SKM-1 (cell line): ENCODE measurements at regions not wholly inside any gene's neighbourhood (a gene's known extent, or its start where the extent isn't known, plus 50 kb on each side); places are given as distances from the start of the nearest gene placed in this dataset.
A peak's percentile ranks its signal among the peaks of the same experiment; 100 is the strongest.

Experiments used
- DNase-seq: peaks from one replicate; lab custom pipeline; 2025; ENCODE audit not compliant: unreplicated experiment; lab: John Stamatoyannopoulos, UW

DNA sequence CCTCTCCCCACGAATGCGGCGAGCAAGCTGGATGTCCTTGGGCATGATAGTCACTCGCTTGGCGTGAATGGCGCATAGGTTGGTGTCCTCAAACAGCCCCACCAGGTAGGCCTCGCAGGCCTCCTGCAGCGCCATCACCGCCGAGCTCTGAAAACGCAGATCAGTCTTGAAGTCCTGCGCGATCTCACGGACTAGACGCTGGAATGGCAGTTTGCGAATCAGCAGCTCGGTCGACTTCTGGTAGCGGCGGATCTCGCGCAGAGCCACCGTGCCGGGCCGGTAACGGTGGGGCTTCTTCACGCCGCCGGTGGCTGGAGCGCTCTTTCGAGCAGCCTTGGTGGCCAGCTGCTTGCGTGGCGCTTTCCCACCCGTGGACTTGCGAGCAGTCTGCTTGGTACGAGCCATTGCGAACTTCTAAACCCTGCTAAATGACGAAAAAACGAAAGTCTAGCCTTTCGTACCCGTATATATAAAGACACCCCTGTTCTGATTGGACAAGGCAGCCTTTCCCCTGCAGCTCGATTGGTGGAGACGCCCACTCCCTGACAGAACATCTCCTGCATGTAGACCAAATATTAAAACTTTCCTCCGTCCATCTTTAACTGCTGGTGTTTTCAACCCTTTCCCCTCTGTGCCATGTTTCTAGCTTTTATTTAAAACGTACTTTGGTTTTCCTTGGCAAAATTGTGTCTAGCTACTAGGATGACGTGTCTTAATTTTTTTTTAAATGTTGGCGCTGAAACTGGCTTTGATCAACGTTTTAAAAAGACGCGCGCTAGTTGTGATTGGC lies 109.8 kb downstream of the HFE start:
- DNase-seq = peak; percentile 95

DNA sequence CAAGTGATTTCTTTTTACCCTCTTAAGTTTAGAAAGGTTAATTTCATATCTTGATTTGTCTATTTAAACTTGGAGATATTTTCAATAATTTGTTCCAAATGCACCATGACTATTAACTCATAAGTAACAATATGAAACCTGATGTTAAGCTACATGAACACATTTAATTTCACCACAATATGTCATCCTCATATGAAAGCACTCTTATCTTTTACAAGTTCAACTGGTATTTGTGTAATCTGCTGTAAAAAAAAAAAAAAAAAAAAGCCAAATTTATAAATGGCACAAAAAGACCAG lies 110.4 kb downstream of the HFE start:
- no peak for DNase-seq

DNA sequence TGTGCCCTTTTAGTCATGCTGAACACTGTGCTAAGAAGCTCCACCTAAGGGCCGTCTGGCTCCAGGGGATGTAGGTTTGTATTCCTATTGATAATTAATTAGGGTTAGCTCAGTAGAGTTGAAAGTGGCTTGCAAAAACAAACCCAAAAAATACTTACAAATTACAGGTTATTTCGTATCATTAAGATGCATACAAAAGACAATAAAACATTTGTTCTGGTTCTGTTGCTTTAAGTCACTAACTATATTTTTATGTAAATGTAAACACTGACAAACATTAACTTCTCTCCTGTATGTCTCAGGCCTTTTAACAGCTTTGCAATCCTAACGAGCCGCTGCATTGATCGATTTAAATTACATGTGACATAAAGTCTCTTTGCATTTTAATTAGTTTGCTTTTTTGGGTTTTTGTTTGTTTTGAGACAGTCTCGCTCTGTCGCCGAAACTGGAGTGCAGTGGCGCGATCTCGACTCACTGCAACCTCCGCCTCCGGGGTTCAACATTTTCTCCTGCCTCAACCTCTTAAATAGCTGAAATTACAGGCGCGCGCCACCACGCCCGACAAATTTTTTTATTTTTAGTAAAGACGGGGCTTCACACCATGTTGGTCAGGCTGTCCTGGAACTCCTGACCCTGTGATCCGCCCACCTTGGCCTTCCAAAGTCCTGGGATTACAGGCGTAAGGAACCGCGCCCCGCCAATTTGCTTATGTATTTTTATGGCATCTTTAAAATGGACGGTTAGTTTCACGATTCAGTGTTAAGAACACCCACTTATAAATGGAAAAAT lies 110.9 kb downstream of the HFE start:
- DNase-seq = no peak

DNA sequence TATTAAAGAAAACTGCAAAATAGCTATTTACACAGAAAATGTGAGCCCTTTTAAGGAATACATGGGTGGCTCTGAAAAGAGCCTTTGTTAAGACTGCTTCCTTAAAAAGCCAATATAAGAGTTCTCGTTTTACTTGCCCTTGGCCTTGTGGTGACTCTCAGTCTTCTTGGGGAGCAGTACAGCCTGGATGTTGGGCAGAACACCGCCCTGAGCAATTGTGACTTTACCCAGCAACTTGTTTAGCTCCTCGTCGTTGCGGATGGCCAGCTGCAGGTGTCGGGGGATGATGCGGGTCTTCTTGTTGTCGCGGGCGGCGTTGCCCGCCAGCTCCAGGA lies 111.5 kb downstream of the HFE start:
- DNase-seq = no peak

DNA sequence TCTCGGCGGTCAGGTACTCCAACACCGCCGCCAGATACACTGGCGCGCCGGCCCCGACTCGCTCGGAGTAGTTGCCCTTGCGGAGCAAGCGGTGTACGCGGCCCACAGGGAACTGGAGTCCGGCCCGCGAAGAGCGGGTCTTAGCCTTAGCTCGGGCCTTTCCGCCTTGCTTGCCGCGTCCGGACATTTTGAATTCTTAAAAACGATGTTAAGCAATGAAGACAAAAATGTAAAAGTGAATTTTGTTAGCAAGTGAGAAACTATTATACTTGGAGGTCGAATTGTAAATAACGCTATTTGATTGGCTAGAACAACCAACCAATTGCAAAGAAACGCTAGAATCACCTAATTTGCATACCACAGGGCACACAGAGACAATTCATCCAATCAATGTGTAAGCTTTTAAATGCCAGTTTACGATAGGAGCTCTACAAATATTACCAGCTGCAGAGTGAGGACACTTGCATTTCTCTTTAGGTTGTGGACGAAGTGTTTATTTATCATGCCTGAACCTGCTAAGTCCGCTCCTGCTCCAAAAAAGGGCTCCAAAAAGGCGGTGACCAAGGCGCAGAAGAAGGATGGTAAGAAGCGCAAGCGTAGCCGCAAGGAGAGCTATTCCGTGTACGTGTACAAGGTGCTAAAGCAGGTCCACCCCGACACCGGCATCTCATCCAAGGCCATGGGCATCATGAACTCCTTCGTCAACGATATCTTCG lies 112.0 kb downstream of the HFE start:
- DNase-seq = peak; percentile 92

DNA sequence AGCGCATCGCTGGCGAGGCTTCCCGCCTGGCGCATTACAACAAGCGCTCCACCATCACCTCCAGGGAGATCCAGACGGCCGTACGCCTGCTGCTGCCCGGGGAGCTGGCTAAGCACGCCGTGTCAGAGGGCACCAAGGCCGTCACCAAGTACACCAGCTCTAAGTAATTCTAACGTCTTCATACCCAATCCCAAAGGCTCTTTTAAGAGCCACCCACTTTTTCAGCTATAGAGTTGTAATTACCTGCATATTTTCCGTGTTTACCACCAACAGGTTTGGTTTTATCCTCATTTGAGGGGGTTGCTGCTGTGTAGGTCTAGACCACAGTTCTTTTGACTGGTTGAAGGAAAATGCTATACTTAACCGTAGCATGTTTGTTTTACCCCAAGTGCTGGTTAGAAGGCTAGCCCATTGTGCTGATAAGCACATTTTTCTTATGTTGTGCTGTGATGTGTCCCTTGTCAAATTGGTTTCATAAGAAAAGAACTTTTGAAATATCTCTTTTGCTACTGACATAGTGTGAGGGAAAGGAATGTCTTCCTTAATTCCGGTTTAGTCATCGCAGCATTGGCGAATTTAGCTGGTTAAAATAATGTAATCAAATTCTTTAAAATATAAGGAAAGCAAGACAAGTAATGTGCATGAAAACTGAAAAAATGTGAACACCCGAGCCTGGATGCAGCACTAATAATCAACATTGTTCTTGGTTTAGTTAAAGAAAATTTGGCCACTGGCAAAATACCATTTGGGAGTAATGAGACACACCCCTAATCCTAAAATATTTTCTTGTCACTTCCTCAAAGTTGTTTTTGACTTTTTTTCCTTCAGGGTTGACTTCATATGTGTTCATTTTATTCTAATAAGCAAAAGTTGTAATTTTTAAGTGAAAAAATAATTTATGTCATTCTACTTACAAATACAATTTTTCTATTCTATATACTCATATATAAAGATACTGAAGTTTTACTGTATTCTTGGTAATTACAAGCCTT lies 112.8 kb downstream of the HFE start:
- DNase-seq = no peak

DNA sequence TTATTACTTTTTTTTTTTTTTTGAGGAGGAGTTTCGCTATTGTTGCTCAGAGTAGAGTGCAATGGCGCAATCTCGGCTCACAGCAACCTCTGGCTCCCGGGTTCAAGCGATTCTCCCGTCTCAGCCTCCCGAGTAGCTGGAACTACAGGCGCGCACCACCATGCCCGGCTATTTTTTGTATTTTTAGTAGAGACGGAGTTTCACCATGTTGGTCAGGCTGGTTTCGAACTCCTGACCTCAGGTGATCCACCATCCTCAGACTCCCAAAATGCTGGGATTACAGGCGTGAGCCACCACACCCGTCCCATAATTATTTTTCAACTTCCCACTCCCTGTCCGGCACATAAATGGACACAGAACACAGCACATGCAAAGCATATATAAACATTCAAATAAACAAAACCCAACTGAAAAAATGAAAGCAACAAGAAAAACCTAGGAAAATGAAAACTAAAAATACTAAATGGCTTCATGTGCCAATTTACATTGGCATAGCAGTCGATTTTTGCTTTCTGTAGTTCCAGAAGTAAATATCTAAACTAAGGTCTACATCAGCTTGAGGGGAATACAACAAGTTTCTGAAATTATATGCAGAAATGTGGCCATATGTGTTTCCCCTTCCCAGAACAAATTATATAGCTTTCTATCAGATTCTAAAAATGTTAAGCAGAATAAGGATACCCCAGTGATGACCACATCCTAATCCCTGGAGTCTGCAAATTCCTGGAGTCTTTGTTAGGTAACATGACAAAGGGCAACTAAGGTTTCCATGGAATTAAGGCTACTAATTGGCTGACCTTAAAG lies 113.9 kb downstream of the HFE start:
- no peak for DNase-seq

DNA sequence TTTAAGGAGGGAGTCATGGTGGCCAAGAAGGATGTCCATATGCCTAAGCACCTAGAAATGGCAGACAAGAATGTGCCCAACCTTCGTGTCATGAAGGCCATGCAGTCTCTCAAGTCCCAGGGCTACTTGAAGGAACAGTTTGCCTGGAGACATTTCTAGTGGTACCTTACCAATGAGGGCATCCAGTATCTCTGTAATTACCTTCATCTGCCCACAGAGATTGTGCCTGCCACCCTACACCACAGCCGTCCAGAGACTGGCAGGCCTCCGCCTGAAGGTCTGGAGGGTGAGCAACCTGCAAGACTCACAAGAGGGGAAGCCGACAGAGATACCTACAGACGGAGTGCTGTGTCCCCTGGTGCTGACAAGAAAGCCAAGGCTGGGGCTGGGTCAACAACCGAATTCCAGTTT lies 115.0 kb downstream of the HFE start:
- DNase-seq = no peak

DNA sequence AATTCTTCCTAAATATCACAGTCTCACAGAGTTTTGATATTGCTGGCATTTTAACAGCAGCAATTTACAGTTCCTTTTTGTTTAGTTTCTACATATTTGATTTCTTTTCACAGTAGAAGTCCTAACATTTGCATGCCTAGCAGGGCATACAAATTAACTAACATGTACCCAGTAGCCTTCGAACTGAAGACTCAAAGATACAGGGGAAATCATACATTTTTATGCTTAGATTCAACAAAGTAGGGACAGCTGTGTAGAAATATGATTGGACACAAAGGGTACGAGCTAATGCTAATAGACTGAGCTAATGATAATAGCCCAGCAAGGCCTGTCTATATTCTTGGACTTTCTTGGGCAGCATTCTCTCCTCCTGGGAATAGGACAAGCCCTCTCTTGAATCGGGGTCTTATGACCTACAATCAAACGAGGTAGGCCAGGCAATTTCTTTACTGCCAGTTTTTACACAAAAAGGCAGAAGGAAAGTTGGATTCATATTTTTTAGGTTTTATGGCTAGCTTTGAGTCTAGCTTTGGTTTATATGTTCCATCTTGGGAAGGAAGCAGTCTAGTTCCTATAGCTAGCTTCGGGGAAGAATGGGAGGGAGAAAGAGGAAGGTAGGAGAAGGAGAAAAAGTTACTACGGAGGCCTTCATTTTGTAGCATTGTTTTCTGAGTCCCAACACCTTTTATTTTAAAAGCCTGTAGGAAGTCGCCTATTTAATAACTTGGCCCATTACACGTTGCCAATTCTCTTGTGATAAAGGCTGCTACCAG lies 115.8 kb downstream of the HFE start:
- no peak for DNase-seq

DNA sequence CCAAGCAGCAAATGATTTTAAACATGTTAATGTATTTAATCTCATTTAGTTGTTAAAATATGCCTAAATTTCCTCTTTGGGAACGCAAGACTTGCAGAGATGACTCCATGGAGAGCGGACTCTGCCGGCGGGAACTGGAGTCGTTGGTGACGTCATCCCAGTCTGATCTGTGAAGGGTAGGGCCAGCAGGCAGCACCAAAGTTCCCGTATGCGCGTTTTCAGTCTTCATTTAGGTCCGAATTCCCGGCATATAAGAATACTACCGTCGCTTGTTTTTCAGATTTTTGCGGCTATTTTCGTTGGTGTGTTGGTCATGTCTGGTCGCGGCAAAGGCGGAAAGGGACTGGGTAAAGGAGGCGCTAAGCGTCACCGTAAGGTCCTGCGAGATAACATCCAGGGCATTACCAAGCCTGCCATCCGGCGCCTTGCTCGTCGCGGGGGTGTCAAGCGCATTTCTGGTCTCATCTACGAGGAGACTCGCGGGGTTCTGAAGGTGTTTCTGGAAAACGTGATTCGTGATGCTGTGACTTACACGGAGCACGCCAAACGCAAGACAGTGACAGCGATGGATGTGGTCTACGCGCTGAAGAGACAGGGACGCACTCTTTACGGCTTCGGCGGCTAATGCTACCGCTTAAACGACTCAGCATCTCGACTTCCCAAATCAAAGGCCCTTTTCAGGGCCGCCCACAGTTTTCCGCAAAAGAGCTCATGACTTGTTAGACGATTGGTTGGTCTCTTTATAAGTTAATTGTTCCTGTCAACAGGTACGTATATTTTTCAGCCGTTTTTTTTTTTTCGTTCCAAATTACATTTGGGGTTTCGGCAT lies 117.3 kb downstream of the HFE start:
- peak; percentile 93 for DNase-seq

DNA sequence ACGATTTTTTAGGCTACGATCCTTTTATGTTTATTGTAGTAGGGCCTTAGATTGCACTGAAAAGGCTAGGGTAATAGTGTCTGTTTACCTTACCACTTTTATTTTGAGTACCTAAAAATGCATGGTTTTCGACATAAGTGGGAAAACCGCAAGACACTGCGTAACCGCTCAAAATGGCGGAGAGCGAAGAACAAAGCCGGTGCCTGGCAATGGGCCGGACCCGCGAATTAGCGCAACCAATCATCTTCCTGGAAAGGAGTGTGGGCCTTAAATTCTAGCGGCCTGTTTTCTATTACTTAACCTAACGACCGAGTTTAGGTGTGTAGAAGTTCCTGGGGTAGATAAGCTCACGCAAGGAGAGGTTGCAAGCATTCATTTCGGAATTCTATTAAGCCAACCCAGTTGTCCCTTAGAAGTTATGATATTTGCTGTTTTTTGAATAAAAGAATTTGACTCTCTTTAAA lies 118.0 kb downstream of the HFE start:
- peak; percentile 54 for DNase-seq

DNA sequence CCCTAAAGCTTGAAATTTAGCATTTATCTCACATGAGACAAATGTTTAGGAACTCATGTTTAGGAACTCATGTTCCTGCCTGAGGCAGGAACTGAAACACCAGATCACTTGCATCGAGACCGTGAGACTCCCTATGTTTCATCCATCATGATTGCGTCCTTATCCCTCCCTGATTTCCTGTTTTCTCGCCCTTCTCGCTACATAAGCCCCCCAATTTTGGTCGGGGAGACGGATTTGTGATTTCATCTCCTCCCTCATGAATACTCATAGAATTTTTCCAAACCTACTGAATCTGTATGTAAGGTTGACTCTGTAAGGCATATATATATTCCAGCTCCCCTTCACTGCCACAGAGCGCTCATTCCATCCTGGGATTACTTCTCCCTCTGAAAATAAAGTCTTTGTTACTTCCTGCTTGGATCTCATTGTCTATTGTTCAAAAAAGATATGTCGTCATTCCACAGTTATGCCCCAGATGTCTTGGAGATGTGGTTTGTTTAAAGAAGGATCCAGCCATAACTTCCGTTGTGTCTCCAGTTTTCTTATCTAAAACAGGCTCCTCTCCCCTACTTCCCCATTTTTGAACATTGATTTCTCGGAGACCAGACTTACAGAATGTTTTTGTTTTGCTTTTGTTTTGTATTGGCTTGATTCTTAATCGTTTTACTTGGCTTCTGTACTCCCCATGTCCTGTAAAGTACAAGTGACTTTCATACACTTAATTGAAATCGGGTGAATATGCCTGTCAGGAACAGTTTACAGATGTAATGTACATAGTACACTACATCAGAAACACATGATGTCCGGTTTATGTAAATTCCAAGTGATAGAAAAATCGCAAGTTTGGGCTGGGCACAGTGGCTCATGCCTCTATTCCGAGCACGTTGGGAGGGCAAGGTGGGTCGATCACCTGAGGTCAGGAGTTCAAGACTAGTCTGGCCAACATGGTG lies 118.7 kb downstream of the HFE start:
- peak; percentile 70 for DNase-seq

DNA sequence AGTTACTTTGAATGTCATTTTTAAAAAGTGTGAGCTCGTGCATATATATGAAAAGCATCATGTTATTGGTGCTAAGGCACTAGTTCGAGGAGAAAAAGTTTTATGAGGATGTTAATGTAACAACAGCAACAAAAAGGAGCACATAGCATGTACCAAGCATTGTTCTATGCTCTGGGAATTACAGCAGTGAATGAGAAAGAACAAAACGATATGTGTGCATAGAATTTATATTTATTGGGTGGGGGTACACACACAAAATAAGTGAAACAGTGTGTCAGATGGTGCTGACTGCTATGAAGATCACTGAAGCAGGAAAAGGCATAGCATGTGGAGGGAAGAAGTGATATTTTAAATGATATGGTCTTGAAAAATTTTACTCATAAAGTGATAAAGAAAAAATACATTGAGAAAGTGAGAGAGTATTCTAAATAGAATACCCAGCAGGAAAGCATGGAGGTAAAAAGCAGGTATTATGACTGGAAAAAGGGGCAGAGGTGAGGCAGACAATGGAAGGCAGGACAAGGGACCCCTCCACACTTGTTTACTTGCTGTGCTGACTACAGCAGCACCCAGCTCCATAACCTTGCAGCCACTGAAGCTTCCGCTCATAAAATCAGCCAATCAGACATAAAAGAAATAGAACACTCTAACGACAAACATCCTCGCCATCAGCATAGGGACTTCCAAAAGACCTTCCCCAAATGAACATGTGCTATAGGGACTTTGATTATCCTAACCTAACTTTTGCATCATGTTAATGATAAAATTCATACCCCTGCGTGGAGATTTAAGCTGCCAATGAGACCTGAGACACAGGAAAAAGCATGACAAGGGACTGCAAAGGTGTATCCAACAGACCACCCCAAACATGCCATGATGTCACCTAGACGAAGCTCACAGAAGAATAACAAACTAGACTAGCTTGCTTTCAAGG lies 119.9 kb downstream of the HFE start:
- no peak for DNase-seq

DNA sequence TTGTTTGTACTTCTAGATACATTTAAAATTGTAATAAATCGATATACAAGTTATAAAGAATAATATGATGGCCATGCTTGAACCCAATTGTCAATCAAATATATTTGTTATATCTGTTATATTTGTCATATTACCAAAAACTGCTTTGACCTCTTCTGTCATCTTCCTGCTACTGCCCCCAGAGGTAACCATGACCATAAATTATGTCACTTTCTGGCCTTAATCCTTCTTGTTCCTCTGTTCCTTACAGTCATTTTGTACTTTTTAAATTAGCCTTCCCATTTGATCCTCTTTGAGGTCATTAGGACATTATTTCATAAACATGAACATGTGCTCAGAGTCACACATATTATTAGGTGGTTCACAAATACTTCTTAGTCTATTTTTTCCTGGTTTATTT lies 124.7 kb downstream of the HFE start:
- no peak for DNase-seq

DNA sequence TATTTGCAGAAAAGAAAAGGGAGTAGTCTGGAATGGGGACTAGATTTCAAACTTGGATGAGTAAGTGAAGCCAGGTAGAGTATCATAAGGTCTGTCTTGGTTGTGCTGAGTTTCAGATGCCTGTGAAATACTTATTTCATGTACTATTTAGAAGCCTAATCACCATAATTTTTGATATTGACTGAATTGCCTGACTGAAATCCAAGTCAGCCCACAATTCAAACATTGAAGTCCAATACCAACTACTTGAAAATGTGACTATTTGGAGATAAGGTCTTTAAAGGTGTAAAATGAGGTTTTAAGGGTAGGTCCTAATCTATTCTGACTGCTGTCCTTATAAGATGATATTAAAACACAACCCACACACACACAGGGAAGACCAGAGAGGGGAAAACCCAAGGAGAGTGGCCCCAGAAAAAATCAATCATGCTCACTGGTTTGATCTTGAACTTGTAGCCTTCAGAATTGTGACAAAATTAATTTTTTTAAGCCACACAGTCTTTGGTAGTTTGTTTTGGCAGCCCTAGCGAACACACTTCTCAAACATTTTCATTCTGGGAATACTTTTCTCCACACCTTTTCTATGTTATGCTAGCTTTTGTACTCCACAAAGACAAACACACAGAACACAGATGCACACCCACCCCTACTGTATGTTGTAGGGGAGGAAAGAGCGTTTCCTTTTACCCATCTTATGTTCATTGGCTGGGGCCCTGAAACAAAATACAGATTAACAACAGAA lies 126.3 kb downstream of the HFE start:
- no peak for DNase-seq
